GM12878 (cell line): ENCODE measurements at regions not wholly inside any gene's neighbourhood (a gene's known extent, or its start where the extent isn't known, plus 50 kb on each side); places are given as distances from the start of the nearest gene placed in this dataset.

Experiments used
- BCL3 ChIP-seq: IDR thresholded peaks from 2 replicates; pipeline ENCODE4 v1.6.1; 2011; ENCODE audit warnings: borderline replicate concordance, low read depth, mild to moderate bottlenecking, moderate library complexity, low read length; ENCODE audit not compliant: insufficient read depth, poor library complexity, severe bottlenecking
- BMI1 ChIP-seq: fragments of 450-650 bp; IDR thresholded peaks from 2 replicates; pipeline ENCODE4 v1.6.1; 2016; ENCODE audit warnings: mild to moderate bottlenecking, moderate library complexity, borderline replicate concordance
- EGR1 ChIP-seq, 2 experiments: IDR thresholded peaks; 1 replicate in 1 of 2; 2 replicates in 1 of 2; pipeline ENCODE4 v1.6.1; 2011 to 2012; ENCODE audit warnings: low read depth in 2 of 2, low read length in 2 of 2, borderline replicate concordance in 1 of 2, mild to moderate bottlenecking in 1 of 2, moderate library complexity in 1 of 2
- ETV6 ChIP-seq, 2 experiments: fragments of 450-650 bp in 1 of 2; IDR thresholded peaks in 1 of 2; conservative IDR thresholded peaks in 1 of 2; 2 replicates each; pipeline ENCODE4 v1.6.1; 2014; ENCODE audit warnings: antibody characterized with exemption in 1 of 2, borderline replicate concordance in 1 of 2, low read depth in 1 of 2, mild to moderate bottlenecking in 1 of 2, moderate library complexity in 1 of 2
- GATAD2B ChIP-seq: fragments of 450-650 bp; conservative IDR thresholded peaks from 2 replicates; pipeline ENCODE4 v1.6.1; 2017; ENCODE audit warnings: low read depth, mild to moderate bottlenecking, moderate library complexity
- HDAC2 ChIP-seq: fragments of 200-600 bp; sonication (generic); IDR thresholded peaks from 2 replicates; pipeline ENCODE4 v1.6.1; 2017
- HDAC6 ChIP-seq: fragments of 200-600 bp; sonication (generic); IDR thresholded peaks from one replicate; pipeline ENCODE4 v1.8.0; 2017; ENCODE audit warnings: antibody characterized with exemption; ENCODE audit not compliant: unreplicated experiment
- IKZF2 ChIP-seq, 2 experiments: fragments of 450-650 bp; IDR thresholded peaks; 2 replicates each; pipeline ENCODE4 v1.6.1; 2017; ENCODE audit warnings: mild to moderate bottlenecking in 2 of 2, moderate library complexity in 2 of 2
- PAX5 ChIP-seq: IDR thresholded peaks from 2 replicates; pipeline ENCODE4 v1.6.1; 2011; ENCODE audit warnings: low read depth, low read length, borderline replicate concordance
- RB1 ChIP-seq: fragments of 450-650 bp; formaldehyde crosslinking; IDR thresholded peaks from 2 replicates; pipeline ENCODE4 v1.6.1; 2017; ENCODE audit warnings: mild to moderate bottlenecking, borderline replicate concordance
- STAT1 ChIP-seq: fragments of 450-650 bp; conservative IDR thresholded peaks from 2 replicates; pipeline ENCODE4 v1.6.1; 2014; ENCODE audit warnings: antibody characterized with exemption, mild to moderate bottlenecking
- ZNF207 ChIP-seq: fragments of 450-650 bp; IDR thresholded peaks from 2 replicates; pipeline ENCODE4 v1.6.1; 2014; ENCODE audit warnings: antibody characterized with exemption, mild to moderate bottlenecking, borderline replicate concordance
- TF ChIP-seq, protein P1 (sequence below): fragments of 450-650 bp; formaldehyde crosslinking; IDR thresholded peaks from 2 replicates; pipeline ENCODE4 v1.4.0; 2020; ENCODE audit warnings: mild to moderate bottlenecking, moderate library complexity
- TF ChIP-seq, protein P2 (sequence below): fragments of 150-350 bp; IDR thresholded peaks from 2 replicates; pipeline ENCODE4 v1.6.1; 2016; ENCODE audit warnings: low read depth, low read length
- TF ChIP-seq, protein P3 (sequence below): fragments of 450-650 bp; formaldehyde crosslinking; IDR thresholded peaks from 2 replicates; pipeline ENCODE4 v1.4.0; 2022; ENCODE audit warnings: mild to moderate bottlenecking, moderate library complexity

DNA sequence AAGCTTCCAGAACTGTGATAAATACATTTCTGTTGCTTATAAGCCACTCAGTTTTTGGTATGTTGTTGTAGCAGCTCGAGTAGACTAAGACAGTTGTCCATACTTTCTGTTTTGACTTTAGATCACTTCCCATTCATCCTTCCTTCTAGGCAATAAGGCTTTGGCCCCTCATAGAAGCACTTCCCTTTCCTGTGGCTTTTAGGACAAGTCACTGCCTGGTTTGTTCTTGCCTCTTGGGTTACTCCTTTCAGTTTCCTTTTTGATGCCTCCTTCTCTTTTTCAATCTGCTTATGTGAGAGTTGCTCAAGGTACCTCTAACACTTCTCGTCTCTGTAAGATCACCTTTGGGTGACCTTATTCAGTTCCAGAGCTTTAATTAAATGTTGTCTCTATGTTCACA, 72.4 kb upstream of the NTRK2 start (continued):
- TF ChIP-seq PAX5 (no peak), IKZF2 (IDR thresholded peaks at IDR 0.05) (peak; percentile 38 to 60; a peak in 3 of 4 replicates), RB1 (no peak), ZNF207 (no peak), STAT1 (no peak), BMI1 (no peak), HDAC6 (no peak), HDAC2 (no peak), EGR1 (IDR thresholded peaks at IDR 0.05; ENCODE audit: borderline replicate concordance in 1 of 2, low read depth in 2 of 2, low read length in 2 of 2) (no peak), BCL3 (no peak), GATAD2B (no peak), ETV6 (conservative IDR thresholded peaks at IDR 0.05 in 1 of 2, IDR thresholded peaks at IDR 0.05 in 1 of 2; ENCODE audit: borderline replicate concordance in 1 of 2, low read depth in 1 of 2) (peak in 1 of 2 experiments; percentile 43; a peak in 1 of 4 replicates)
- TF ChIP-seq, protein P1, sequence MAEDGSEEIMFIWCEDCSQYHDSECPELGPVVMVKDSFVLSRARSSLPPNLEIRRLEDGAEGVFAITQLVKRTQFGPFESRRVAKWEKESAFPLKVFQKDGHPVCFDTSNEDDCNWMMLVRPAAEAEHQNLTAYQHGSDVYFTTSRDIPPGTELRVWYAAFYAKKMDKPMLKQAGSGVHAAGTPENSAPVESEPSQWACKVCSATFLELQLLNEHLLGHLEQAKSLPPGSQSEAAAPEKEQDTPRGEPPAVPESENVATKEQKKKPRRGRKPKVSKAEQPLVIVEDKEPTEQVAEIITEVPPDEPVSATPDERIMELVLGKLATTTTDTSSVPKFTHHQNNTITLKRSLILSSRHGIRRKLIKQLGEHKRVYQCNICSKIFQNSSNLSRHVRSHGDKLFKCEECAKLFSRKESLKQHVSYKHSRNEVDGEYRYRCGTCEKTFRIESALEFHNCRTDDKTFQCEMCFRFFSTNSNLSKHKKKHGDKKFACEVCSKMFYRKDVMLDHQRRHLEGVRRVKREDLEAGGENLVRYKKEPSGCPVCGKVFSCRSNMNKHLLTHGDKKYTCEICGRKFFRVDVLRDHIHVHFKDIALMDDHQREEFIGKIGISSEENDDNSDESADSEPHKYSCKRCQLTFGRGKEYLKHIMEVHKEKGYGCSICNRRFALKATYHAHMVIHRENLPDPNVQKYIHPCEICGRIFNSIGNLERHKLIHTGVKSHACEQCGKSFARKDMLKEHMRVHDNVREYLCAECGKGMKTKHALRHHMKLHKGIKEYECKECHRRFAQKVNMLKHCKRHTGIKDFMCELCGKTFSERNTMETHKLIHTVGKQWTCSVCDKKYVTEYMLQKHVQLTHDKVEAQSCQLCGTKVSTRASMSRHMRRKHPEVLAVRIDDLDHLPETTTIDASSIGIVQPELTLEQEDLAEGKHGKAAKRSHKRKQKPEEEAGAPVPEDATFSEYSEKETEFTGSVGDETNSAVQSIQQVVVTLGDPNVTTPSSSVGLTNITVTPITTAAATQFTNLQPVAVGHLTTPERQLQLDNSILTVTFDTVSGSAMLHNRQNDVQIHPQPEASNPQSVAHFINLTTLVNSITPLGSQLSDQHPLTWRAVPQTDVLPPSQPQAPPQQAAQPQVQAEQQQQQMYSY: no peak
- TF ChIP-seq, protein P2, sequence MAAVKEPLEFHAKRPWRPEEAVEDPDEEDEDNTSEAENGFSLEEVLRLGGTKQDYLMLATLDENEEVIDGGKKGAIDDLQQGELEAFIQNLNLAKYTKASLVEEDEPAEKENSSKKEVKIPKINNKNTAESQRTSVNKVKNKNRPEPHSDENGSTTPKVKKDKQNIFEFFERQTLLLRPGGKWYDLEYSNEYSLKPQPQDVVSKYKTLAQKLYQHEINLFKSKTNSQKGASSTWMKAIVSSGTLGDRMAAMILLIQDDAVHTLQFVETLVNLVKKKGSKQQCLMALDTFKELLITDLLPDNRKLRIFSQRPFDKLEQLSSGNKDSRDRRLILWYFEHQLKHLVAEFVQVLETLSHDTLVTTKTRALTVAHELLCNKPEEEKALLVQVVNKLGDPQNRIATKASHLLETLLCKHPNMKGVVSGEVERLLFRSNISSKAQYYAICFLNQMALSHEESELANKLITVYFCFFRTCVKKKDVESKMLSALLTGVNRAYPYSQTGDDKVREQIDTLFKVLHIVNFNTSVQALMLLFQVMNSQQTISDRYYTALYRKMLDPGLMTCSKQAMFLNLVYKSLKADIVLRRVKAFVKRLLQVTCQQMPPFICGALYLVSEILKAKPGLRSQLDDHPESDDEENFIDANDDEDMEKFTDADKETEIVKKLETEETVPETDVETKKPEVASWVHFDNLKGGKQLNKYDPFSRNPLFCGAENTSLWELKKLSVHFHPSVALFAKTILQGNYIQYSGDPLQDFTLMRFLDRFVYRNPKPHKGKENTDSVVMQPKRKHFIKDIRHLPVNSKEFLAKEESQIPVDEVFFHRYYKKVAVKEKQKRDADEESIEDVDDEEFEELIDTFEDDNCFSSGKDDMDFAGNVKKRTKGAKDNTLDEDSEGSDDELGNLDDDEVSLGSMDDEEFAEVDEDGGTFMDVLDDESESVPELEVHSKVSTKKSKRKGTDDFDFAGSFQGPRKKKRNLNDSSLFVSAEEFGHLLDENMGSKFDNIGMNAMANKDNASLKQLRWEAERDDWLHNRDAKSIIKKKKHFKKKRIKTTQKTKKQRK: no peak
- TF ChIP-seq, protein P3, sequence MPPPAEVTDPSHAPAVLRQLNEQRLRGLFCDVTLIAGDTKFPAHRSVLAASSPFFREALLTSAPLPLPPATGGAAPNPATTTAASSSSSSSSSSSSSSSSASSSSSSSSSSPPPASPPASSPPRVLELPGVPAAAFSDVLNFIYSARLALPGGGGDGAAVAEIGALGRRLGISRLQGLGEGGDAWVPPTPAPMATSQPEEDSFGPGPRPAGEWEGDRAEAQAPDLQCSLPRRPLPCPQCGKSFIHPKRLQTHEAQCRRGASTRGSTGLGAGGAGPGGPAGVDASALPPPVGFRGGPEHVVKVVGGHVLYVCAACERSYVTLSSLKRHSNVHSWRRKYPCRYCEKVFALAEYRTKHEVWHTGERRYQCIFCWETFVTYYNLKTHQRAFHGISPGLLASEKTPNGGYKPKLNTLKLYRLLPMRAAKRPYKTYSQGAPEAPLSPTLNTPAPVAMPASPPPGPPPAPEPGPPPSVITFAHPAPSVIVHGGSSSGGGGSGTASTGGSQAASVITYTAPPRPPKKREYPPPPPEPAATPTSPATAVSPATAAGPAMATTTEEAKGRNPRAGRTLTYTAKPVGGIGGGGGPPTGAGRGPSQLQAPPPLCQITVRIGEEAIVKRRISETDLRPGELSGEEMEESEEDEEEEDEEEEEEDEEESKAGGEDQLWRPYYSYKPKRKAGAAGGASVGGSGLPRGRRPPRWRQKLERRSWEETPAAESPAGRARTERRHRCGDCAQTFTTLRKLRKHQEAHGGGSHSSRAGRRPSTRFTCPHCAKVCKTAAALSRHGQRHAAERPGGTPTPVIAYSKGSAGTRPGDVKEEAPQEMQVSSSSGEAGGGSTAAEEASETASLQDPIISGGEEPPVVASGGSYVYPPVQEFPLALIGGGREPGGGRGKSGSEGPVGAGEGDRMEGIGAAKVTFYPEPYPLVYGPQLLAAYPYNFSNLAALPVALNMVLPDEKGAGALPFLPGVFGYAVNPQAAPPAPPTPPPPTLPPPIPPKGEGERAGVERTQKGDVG (CRISPR knock-in tag): no peak
- TF ChIP-seq, all 136 proteins: peak for 5
